GM23248 (cell line): ENCODE measurements at regions not wholly inside any gene's neighbourhood (a gene's known extent, or its start where the extent isn't known, plus 50 kb on each side); places are given as distances from the start of the nearest gene placed in this dataset.

Experiments
- EZH2 ChIP-seq: fragments of 200-600 bp; sonication (generic); IDR thresholded peaks from 2 replicates; pipeline ENCODE4 v1.6.1; 2018; ENCODE audit warnings: antibody characterized with exemption, mild to moderate bottlenecking; ENCODE audit not compliant: insufficient read depth, poor library complexity, severe bottlenecking
- EZH2phosphoT487 ChIP-seq: fragments of 200-600 bp; sonication (generic); IDR thresholded peaks from 2 replicates; pipeline ENCODE4 v1.6.1; 2018; ENCODE audit warnings: antibody characterized with exemption, moderate library complexity, mild to moderate bottlenecking, low read depth; ENCODE audit not compliant: insufficient read depth

GRCh38 chr16:55036371-55036821, 105.7 kb downstream of the IRX5 start:
- TF ChIP-seq EZH2 (no peak), EZH2phosphoT487 (no peak)
